Body of pancreas (tissue), 4 donors: ENCODE measurements at regions not wholly inside any gene's neighbourhood (a gene's known extent, or its start where the extent isn't known, plus 50 kb on each side); places are given as distances from the start of the nearest gene placed in this dataset.

Experiments used
- CTCF ChIP-seq, 7 experiments: fragments of 450-650 bp in 4 of 7; fragments of 200-600 bp in 3 of 7; sonication (generic) in 3 of 7; IDR thresholded peaks; one replicate each; pipeline ENCODE4 v1.5.1; 2016 to 2019; ENCODE audit warnings: antibody characterized with exemption in 7 of 7
- POLR2A ChIP-seq, 3 donors: fragments of 450-650 bp; IDR thresholded peaks; one replicate each; pipeline ENCODE4 v1.6.1; 2016; ENCODE audit warnings: antibody characterized with exemption in 3 of 3, mild to moderate bottlenecking in 2 of 3

GRCh38 chr1:9181176-9181906, 52.4 kb upstream of the GPR157 start:
- TF ChIP-seq CTCF (IDR thresholded peaks at IDR 0.05) (peak; percentile 69 to 90 (median 80)), POLR2A (IDR thresholded peaks at IDR 0.05) (no peak)
